Upper lobe of left lung (tissue), 6 donors: ENCODE measurements at regions not wholly inside any gene's neighbourhood (a gene's known extent, or its start where the extent isn't known, plus 50 kb on each side); places are given as distances from the start of the nearest gene placed in this dataset.

Source experiments
- ATAC-seq, 2 donors: fragments of 200-7000 bp; cut with Tn5 transposase; one replicate each; pipeline ENCODE4 v1.9.1; 2022; ENCODE audit warnings: mild to moderate bottlenecking in 2 of 2, moderate library complexity in 2 of 2; ENCODE audit not compliant: low FRiP score in 2 of 2
- DNase-seq, 2 donors: peaks; one replicate each; pipeline ENCODE4 v3.0.0-alpha.2; 2019 to 2020
- H3K27ac ChIP-seq, 4 donors: fragments of 200-600 bp; sonication (generic); one replicate each; pipeline ENCODE4 v1.5.1; 2016 to 2019
- H3K27me3 ChIP-seq, 4 donors: fragments of 200-600 bp; sonication (generic); one replicate each; pipeline ENCODE4 v1.5.1; 2017 to 2019
- H3K36me3 ChIP-seq, 4 donors: fragments of 200-600 bp; sonication (generic); one replicate each; pipeline ENCODE4 v1.5.1; 2016 to 2019
- H3K4me1 ChIP-seq, 4 donors: fragments of 200-600 bp; sonication (generic); one replicate each; pipeline ENCODE4 v1.5.1; 2018 to 2019
- H3K4me3 ChIP-seq, 4 donors: fragments of 200-600 bp; sonication (generic); one replicate each; pipeline ENCODE4 v1.5.1; 2017 to 2019; ENCODE audit warnings: mild to moderate bottlenecking in 2 of 4, moderate library complexity in 1 of 4
- H3K9me3 ChIP-seq, 4 donors: fragments of 200-600 bp; sonication (generic); one replicate each; pipeline ENCODE4 v1.5.1; 2018 to 2019
- CTCF ChIP-seq, 6 experiments: fragments of 450-650 bp in 4 of 6; fragments of 200-600 bp in 2 of 6; sonication (generic) in 2 of 6; IDR thresholded peaks; one replicate each; pipeline ENCODE4 v1.5.1; 2016 to 2019; ENCODE audit warnings: antibody characterized with exemption in 6 of 6
- EP300 ChIP-seq, 4 donors: sonication (generic); formaldehyde crosslinking; IDR thresholded peaks; one replicate each; pipeline ENCODE4 v1.5.1; 2017; ENCODE audit warnings: antibody characterized with exemption in 4 of 4, control low read depth in 2 of 4
- POLR2A ChIP-seq, 4 donors: fragments of 450-650 bp; IDR thresholded peaks; one replicate each; pipeline ENCODE4 v1.5.1; 2016 to 2017; ENCODE audit warnings: antibody characterized with exemption in 4 of 4, mild to moderate bottlenecking in 2 of 4
- POLR2AphosphoS5 ChIP-seq, 2 donors: sonication (generic); formaldehyde crosslinking; IDR thresholded peaks; one replicate each; pipeline ENCODE4 v1.5.1; 2017; ENCODE audit warnings: antibody characterized with exemption in 2 of 2
- WGBS, 2 donors: methylation state at CpG; one replicate each; pipeline ENCODE4 v1.1.5; 2017 to 2018; 5-methylcytosine and 5-hydroxymethylcytosine counted together
- donor health status: DM: no; HTN: no; CAD: no; lungs with moderate emphysema.
- donor health status: DM: no; HTN: yes; CAD: no; lungs with severe emphysema.

DNA sequence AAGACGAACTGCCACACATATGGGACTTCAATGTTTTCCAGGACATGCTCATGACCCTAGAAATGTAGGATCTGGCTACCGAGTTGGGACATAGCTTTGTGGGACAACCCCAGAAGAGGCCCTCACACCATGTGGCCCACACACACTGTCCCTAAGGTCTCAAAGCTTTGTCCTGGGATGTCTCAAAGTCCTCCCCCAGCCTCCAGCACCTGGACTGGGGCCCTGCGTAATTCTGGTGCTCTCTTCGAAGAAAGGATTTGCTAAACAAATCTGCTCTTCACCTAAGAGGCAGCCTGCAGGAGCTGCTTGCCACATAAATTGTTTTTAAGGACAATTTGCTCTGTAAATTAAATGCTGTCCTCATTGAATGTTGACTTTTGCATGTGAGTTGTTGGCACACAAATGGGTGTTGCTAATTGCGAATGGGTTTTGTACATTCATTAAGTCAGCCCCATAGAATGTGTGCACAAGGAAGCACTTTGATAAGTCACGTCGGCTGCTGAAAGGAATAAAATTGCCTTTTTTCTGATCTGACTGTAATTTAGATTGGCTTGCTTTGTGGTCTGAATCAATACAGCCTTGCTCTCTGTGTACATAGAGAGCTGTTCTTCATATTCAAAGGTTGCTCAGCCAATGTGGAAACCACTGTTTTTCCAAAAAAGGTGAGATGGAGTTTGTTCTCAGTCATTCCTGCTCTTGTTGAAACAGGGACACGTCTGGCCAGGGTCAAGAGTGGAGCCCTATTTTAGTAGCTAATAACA lies 161.6 kb upstream of the PWP1 start:
- no peaks in the 10 kb centered on the region for H3K27me3 ChIP-seq
- DNase-seq, result no peak
- no peaks in the 10 kb centered on the region for H3K36me3 ChIP-seq
- no peak for TF ChIP-seq POLR2A (IDR thresholded peaks at IDR 0.05)
- no peak for TF ChIP-seq POLR2AphosphoS5 (IDR thresholded peaks at IDR 0.05)
- no peak for TF ChIP-seq CTCF (IDR thresholded peaks at IDR 0.05)
- TF ChIP-seq EP300 (IDR thresholded peaks at IDR 0.05), result no peak
- no peak overlapping the region for H3K27ac ChIP-seq
- 70 to 82% methylated on average over 8 of the region's 8 CpGs for WGBS, 2 donors
- no peak for ATAC-seq
- H3K4me1 ChIP-seq, result no peaks in the 10 kb centered on the region
- H3K9me3 ChIP-seq, result peaks cover 0 to 3% (median 0%) of the 10 kb centered on the region in 4 donors
- no peak overlapping the region for H3K4me3 ChIP-seq

- Histone ChIP-seq H3K4me1 (no peaks in the 10 kb centered on the region), H3K4me3 (no peak overlapping the region), H3K9me3 (peaks cover 0 to 3% (median 0%) of the 10 kb centered on the region in 4 donors), H3K36me3 (no peaks in the 10 kb centered on the region), H3K27me3 (no peaks in the 10 kb centered on the region), H3K27ac (no peak overlapping the region)
- no peak for ATAC-seq
- 84 to 86% methylated on average over 8 of the region's 8 CpGs for WGBS, 2 donors
- no peak for TF ChIP-seq POLR2AphosphoS5 (IDR thresholded peaks at IDR 0.05)
- TF ChIP-seq POLR2A (IDR thresholded peaks at IDR 0.05), result no peak
- TF ChIP-seq EP300 (IDR thresholded peaks at IDR 0.05), result no peak
- TF ChIP-seq CTCF (IDR thresholded peaks at IDR 0.05), result no peak
- DNase-seq, result no peak
Observed at GRCh38 chr12:107525063-107525718, 160.4 kb upstream of the PWP1 start.

DNA sequence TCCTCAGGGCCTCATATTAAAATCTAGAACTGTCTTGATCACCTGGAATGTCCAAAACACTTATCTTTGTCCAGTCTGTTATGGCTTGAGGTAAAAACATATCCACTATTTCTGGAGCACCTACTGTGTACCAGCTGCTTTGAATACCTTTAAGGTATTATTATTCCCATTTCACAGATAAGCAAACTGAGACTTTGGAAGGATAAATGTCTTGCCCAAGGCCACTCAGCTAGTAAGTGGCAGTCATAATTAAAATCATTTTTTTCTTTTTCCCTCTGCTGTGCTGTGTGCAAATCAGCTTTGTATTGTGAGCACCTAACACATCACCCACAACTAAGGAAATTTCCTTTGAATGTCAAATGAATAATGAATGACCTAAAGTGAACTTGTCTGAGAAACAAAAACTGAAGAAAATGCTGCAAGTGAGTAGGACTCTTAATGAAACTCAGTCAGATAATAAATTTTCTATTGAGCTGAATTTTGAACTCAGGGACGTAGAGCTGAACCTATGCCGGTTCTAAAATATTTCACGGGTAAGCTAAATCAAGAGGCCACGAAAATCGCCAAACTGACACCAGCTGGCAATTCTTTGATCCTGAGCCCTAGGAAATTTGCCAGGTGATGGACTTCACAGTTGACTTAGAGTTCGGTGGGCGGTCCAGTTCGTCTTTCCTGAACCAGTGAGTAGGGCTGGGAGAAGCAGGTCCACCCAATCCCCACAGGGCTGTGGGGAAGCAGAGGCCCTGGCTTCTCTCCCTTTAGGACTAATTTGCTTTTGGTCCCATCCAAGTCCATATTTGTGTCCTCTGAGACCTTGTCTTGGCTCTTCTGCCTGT lies 159.7 kb upstream of the PWP1 start:
- ATAC-seq, result peak in 1 of 2 donors; percentile 26
- TF ChIP-seq CTCF (IDR thresholded peaks at IDR 0.05) (no peak), EP300 (IDR thresholded peaks at IDR 0.05) (no peak), POLR2AphosphoS5 (IDR thresholded peaks at IDR 0.05) (no peak), POLR2A (IDR thresholded peaks at IDR 0.05) (no peak)
- WGBS, 2 donors, result 79 to 81% methylated on average over 8 of the region's 8 CpGs

DNA sequence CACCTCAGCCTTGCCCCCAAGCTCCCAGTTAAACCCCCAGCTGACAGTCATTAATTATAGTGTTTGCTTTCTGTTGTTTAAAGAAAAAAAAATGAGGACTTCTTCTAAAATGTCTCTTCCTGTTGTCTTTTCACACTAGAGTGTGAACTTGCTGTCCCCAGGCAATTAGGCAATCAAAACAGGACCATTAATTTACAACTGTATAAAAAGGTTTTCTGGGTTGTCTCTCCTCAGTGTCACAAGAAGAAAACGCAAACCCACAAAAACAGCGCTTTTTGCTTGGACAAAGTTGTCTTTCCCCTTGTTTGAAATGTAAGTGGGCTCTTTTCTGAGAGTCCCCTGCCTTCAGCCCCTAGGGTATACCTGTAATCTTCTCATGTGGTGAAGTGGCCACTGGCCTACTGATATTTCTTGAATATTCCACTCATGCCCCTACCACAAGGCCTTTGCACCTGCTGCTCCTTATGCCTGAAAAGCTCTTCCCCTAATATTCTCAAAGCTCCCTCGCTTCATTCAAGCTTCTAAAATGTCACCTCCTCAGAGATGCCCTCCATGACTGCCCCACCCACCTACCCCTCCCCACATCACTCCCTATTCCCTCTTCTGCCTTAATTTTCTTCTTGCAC lies 158.9 kb upstream of the PWP1 start:
- 89 to 90% methylated on average over 3 of the region's 3 CpGs for WGBS, 2 donors
- H3K9me3 ChIP-seq, result peaks cover 0 to 2% (median 0%) of the 10 kb centered on the region in 4 donors
- DNase-seq (no peak), ATAC-seq (no peak)
- H3K27ac ChIP-seq, result no peak overlapping the region
- no peaks in the 10 kb centered on the region for H3K36me3 ChIP-seq
- TF ChIP-seq POLR2AphosphoS5 (IDR thresholded peaks at IDR 0.05), result no peak
- no peak for TF ChIP-seq CTCF (IDR thresholded peaks at IDR 0.05)
- no peak for TF ChIP-seq EP300 (IDR thresholded peaks at IDR 0.05)
- TF ChIP-seq POLR2A (IDR thresholded peaks at IDR 0.05), result no peak
- no peaks in the 10 kb centered on the region for H3K27me3 ChIP-seq
- H3K4me3 ChIP-seq, result no peak overlapping the region
- no peaks in the 10 kb centered on the region for H3K4me1 ChIP-seq

More for the DNA sequence above, 159.7 kb upstream of the PWP1 start:
- no peaks in the 10 kb centered on the region for H3K27me3 ChIP-seq
- H3K36me3 ChIP-seq, result no peaks in the 10 kb centered on the region
- DNase-seq, result no peak
- H3K4me3 ChIP-seq, result no peak overlapping the region
- H3K27ac ChIP-seq, result no peak overlapping the region
- peaks cover 0 to 3% (median 0%) of the 10 kb centered on the region in 4 donors for H3K9me3 ChIP-seq
- H3K4me1 ChIP-seq, result no peaks in the 10 kb centered on the region
